Esophagus muscularis mucosa (tissue), 4 donors: ENCODE measurements at regions not wholly inside any gene's neighbourhood (a gene's known extent, or its start where the extent isn't known, plus 50 kb on each side); places are given as distances from the start of the nearest gene placed in this dataset.

ENCODE experiments used
- DNase-seq: peaks from one replicate; pipeline ENCODE4 v3.0.0-alpha.2; 2017; ENCODE audit errors: extremely low spot score
- H3K27ac ChIP-seq, 4 donors: fragments of 200-600 bp; sonication (generic); replicated peaks in 1 of 4; 1 replicate in 3 of 4; 2 replicates in 1 of 4; pipeline ENCODE4 v1.5.1; 2016 to 2019; ENCODE audit warnings: mild to moderate bottlenecking in 1 of 4
- H3K27me3 ChIP-seq, 4 donors: fragments of 200-600 bp; sonication (generic); one replicate each; pipeline versions ENCODE4 v1.5.1 to v1.6.0; 2016 to 2019
- H3K36me3 ChIP-seq, 4 donors: fragments of 200-600 bp; sonication (generic); one replicate each; pipeline ENCODE4 v1.5.1; 2016 to 2019
- H3K4me1 ChIP-seq, 4 donors: fragments of 200-600 bp; sonication (generic); one replicate each; pipeline ENCODE4 v1.5.1; 2016 to 2019
- H3K4me3 ChIP-seq, 4 donors: fragments of 200-600 bp; sonication (generic); 1 replicate in 2 of 4; 2 replicates in 2 of 4; pipeline ENCODE4 v1.5.1; 2016 to 2019; ENCODE audit warnings: mild to moderate bottlenecking in 4 of 4, moderate library complexity in 1 of 4
- H3K9me3 ChIP-seq, 4 donors: fragments of 200-600 bp; sonication (generic); 1 replicate in 3 of 4; 2 replicates in 1 of 4; pipeline ENCODE4 v1.5.1; 2016 to 2019
- CTCF ChIP-seq, 3 experiments: fragments of 200-600 bp in 2 of 3; fragments of 450-650 bp in 1 of 3; sonication (generic) in 2 of 3; IDR thresholded peaks; one replicate each; pipeline ENCODE4 v1.5.1; 2017 to 2019; ENCODE audit warnings: antibody characterized with exemption in 3 of 3, mild to moderate bottlenecking in 2 of 3, moderate library complexity in 1 of 3
- EP300 ChIP-seq: sonication (generic); formaldehyde crosslinking; IDR thresholded peaks from one replicate; pipeline ENCODE4 v1.6.1; 2017; ENCODE audit warnings: antibody characterized with exemption
- POLR2A ChIP-seq: fragments of 450-650 bp; IDR thresholded peaks from one replicate; pipeline ENCODE4 v1.6.1; 2017; ENCODE audit warnings: antibody characterized with exemption, moderate library complexity, mild to moderate bottlenecking, low read depth
- POLR2AphosphoS5 ChIP-seq, 2 donors: sonication (generic); formaldehyde crosslinking; IDR thresholded peaks; one replicate each; pipeline ENCODE4 v1.6.1; 2017; ENCODE audit warnings: antibody characterized with exemption in 2 of 2
- WGBS: methylation state at CpG from one replicate; pipeline ENCODE4 v1.1.5; 2018; 5-methylcytosine and 5-hydroxymethylcytosine counted together
- intact Hi-C: fragments of 100-400 bp; cut with DNase I; formaldehyde crosslinking; loops from one replicate; pipeline ENCODE4 v1.15.1; 2023

DNA sequence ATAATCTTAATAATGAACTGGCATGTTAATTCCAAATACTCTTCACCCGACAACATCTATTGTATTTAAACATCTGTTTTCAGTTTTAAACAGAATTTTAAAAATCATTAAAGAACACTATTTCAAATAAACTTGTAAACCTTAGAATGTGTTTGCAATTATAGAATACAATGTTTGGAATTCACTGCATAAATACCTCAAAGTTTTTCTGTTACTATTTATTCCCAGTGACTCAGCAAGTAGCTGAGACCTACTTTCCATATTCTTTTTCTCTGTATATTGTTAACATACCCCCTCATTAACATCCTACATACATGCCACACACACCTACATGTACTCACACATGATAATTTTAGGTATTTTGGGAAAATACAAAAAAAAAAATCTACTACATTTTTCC lies 1134.3 kb downstream of the SLITRK1 start:
- H3K27ac ChIP-seq, result no peak overlapping the region
- TF ChIP-seq EP300, result no peak
- TF ChIP-seq CTCF (IDR thresholded peaks at IDR 0.05), result no peak
- TF ChIP-seq POLR2A, result no peak
- TF ChIP-seq POLR2AphosphoS5 (IDR thresholded peaks at IDR 0.05), result no peak
- peaks cover 0 to 15% (median 12%) of the 10 kb centered on the region in 4 donors for H3K4me1 ChIP-seq
- DNase-seq, result no peak
- intact Hi-C loops, result no loop called here
- no peaks in the 10 kb centered on the region for H3K27me3 ChIP-seq
- 37% methylated on average over 1 of the region's 1 CpG for WGBS
- no peaks in the 10 kb centered on the region for H3K36me3 ChIP-seq
- H3K9me3 ChIP-seq, result no peaks in the 10 kb centered on the region
- no peak overlapping the region for H3K4me3 ChIP-seq

DNA sequence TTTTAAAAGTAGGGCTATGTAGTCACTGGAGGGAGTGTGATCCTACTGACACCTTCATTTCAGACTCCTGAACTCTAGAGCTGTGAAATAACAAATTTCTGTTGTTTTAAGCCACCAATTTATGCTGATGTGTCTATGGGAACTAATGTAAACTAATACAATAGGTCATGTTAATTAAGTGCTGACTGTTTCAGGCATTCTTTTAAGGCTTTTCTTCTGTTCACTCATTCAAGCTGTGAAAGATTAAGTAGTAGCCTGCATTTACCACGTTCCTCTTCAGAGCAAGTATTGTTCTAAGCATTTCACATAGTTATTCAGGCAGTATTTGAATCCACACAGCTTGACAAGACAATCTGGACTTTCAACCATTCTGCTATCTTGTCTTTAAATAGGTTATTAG lies 1135.0 kb downstream of the SLITRK1 start:
- H3K4me3 ChIP-seq, result no peak overlapping the region
- H3K36me3 ChIP-seq, result no peaks in the 10 kb centered on the region
- intact Hi-C loops, result no loop called here
- no peaks in the 10 kb centered on the region for H3K27me3 ChIP-seq
- H3K27ac ChIP-seq, result no peak overlapping the region
- H3K4me1 ChIP-seq, result peaks cover 0 to 15% (median 12%) of the 10 kb centered on the region in 4 donors
- DNase-seq, result no peak
- no peak for TF ChIP-seq POLR2AphosphoS5 (IDR thresholded peaks at IDR 0.05)
- TF ChIP-seq POLR2A, result no peak
- TF ChIP-seq EP300, result no peak
- TF ChIP-seq CTCF (IDR thresholded peaks at IDR 0.05), result no peak
- 17% methylated on average over 1 of the region's 1 CpG for WGBS
- H3K9me3 ChIP-seq, result no peaks in the 10 kb centered on the region

DNA sequence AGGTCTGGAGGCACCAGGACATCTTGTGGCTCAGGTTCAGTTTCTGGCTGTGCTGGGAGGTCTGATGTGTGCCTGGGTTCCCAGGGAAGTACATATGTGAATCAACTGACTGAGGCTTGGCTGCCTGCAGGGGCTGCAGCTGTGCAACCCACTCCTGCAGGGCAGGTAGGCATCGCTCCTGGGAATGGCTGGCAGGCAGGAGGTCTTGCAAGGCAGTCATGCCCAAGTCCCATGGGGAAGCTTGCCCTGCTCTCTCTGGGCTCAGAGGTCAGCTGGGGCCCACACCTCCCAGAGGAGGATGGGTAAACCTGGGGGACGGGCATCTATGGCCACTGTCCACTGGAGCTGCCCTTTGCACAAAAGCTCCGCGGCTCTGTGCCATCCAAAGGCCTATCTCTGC lies 1141.8 kb downstream of the SLITRK1 start:
- H3K36me3 ChIP-seq, result no peaks in the 10 kb centered on the region
- DNase-seq, result no peak
- TF ChIP-seq EP300, result no peak
- TF ChIP-seq POLR2A, result no peak
- no peak for TF ChIP-seq POLR2AphosphoS5 (IDR thresholded peaks at IDR 0.05)
- TF ChIP-seq CTCF (IDR thresholded peaks at IDR 0.05), result no peak
- no peaks in the 10 kb centered on the region for H3K27me3 ChIP-seq
- H3K27ac ChIP-seq, result no peak overlapping the region
- 100% methylated on average over 2 of the region's 4 CpGs for WGBS
- H3K9me3 ChIP-seq, result peaks cover 0 to 14% (median 3%) of the 10 kb centered on the region in 4 donors
- intact Hi-C loops, result no loop called here
- no peak overlapping the region for H3K4me3 ChIP-seq
- H3K4me1 ChIP-seq, result no peaks in the 10 kb centered on the region

- no peaks in the 10 kb centered on the region for H3K4me1 ChIP-seq
- DNase-seq, result no peak
- no peak overlapping the region for H3K27ac ChIP-seq
- TF ChIP-seq POLR2AphosphoS5 (IDR thresholded peaks at IDR 0.05), result no peak
- TF ChIP-seq EP300, result no peak
- no peak for TF ChIP-seq POLR2A
- TF ChIP-seq CTCF (IDR thresholded peaks at IDR 0.05), result no peak
- peaks cover 0 to 14% (median 3%) of the 10 kb centered on the region in 4 donors for H3K9me3 ChIP-seq
- intact Hi-C loops, result no loop called here
- H3K27me3 ChIP-seq, result no peaks in the 10 kb centered on the region
- no peak overlapping the region for H3K4me3 ChIP-seq
- WGBS, result 86% methylated on average over 1 of the region's 1 CpG
- no peaks in the 10 kb centered on the region for H3K36me3 ChIP-seq
These were observed 1142.4 kb downstream of the SLITRK1 start for GRCh38 chr13:82739881-82740280.

- Histone ChIP-seq H3K27me3 (no peaks in the 10 kb centered on the region), H3K4me1 (no peaks in the 10 kb centered on the region), H3K36me3 (no peaks in the 10 kb centered on the region), H3K9me3 (peaks cover 0 to under 1% (median 0%) of the 10 kb centered on the region in 4 donors), H3K27ac (no peak overlapping the region), H3K4me3 (no peak overlapping the region)
- no peak for DNase-seq
- no peak for TF ChIP-seq POLR2A
- no peak for TF ChIP-seq EP300
- no peak for TF ChIP-seq POLR2AphosphoS5 (IDR thresholded peaks at IDR 0.05)
- TF ChIP-seq CTCF (IDR thresholded peaks at IDR 0.05), result no peak
- intact Hi-C loops, result no loop called here
- 74% methylated on average over 1 of the region's 1 CpG for WGBS
These were observed 1152.9 kb downstream of the SLITRK1 start for GRCh38 chr13:82729401-82729800.
